Eye (tissue), 1 donor: ENCODE measurements at regions not wholly inside any gene's neighbourhood (a gene's known extent, or its start where the extent isn't known, plus 50 kb on each side); places are given as distances from the start of the nearest gene placed in this dataset.

Experiments
- DNase-seq: peaks from one replicate; pipeline ENCODE4 v3.0.0-alpha.2; 2015

GRCh38 chr18:37617623-37618022 lies 52.0 kb upstream of the CELF4 start:
- no peak for DNase-seq
